IMR-90 (cell line): ENCODE measurements at regions not wholly inside any gene's neighbourhood (a gene's known extent, or its start where the extent isn't known, plus 50 kb on each side); places are given as distances from the start of the nearest gene placed in this dataset.

Source experiments
- ATAC-seq: fragments of 200-7000 bp; cut with Tn5 transposase; 2 replicates; pipeline ENCODE4 v1.9.1; 2020; ENCODE audit warnings: low read depth, mild to moderate bottlenecking, moderate library complexity
- BruUV-seq: library from RNA; stranded (reverse); fragments of 400-500 nt; replicated peaks from 2 replicates; lab custom pipeline; 2021; lab: Mats Ljungman, UMichigan
- CTCF ChIA-PET: fragments of 300-600 bp; formaldehyde crosslinking; extraction: SDS; loops from one replicate; lab custom pipeline; 2021; ENCODE audit warnings: antibody characterized with exemption; lab: Yijun Ruan, JAX
- POLR2A ChIA-PET: fragments of 300-600 bp; sonication (Branson Sonifier 250); formaldehyde crosslinking; loops from one replicate; lab custom pipeline; 2022; ENCODE audit warnings: antibody characterized with exemption; ENCODE audit not compliant: unreplicated experiment; lab: Charles Lee
- DNase-seq: peaks from one replicate; pipeline ENCODE4 v3.0.0; 2013
- H2AFZ ChIP-seq: replicated peaks from 2 replicates; pipeline ENCODE3; 2013; ENCODE audit warnings: low read length, mild to moderate bottlenecking; ENCODE audit not compliant: poor library complexity
- H2AK5ac ChIP-seq: 2 replicates; pipeline ENCODE4 v1.6.1; 2013; ENCODE audit warnings: low read depth, low read length, inconsistent platforms
- H2AK9ac ChIP-seq: replicated peaks from 2 replicates; pipeline ENCODE3; 2013; ENCODE audit warnings: mild to moderate bottlenecking, low read depth, low read length, moderate library complexity; ENCODE audit not compliant: poor library complexity
- H2BK120ac ChIP-seq: 2 replicates; pipeline ENCODE4 v1.6.1; 2013; ENCODE audit warnings: low read depth, low read length, inconsistent platforms
- H2BK15ac ChIP-seq: 3 replicates; pipeline ENCODE4 v1.6.1; 2013; ENCODE audit warnings: low read depth, low read length, inconsistent platforms
- H2BK20ac ChIP-seq: 2 replicates; pipeline ENCODE4 v1.6.1; 2013; ENCODE audit warnings: low read depth, mild to moderate bottlenecking, inconsistent platforms, low read length, moderate library complexity
- H2BK5ac ChIP-seq: 2 replicates; pipeline ENCODE4 v1.6.1; 2013; ENCODE audit warnings: mild to moderate bottlenecking, low read depth, low read length, inconsistent platforms; ENCODE audit not compliant: poor library complexity, severe bottlenecking
- H3K14ac ChIP-seq: replicated peaks from 2 replicates; pipeline ENCODE4 v1.6.1; 2013; ENCODE audit warnings: low read depth, low read length, inconsistent platforms
- H3K18ac ChIP-seq: 2 replicates; pipeline ENCODE4 v1.6.1; 2013; ENCODE audit warnings: low read depth, low read length, control low read depth
- H3K23ac ChIP-seq: 2 replicates; pipeline ENCODE4 v1.6.1; 2013; ENCODE audit warnings: low read depth, low read length, inconsistent platforms
- H3K27ac ChIP-seq: 2 replicates; pipeline ENCODE4 v1.5.1; 2013; ENCODE audit warnings: mild to moderate bottlenecking, control low read depth, low read length; ENCODE audit not compliant: insufficient read depth
- H3K27me3 ChIP-seq: 2 replicates; pipeline ENCODE4 v1.6.1; 2013; ENCODE audit warnings: low read length; ENCODE audit not compliant: control insufficient read depth, insufficient read depth
- H3K36me3 ChIP-seq: 2 replicates; pipeline ENCODE4 v1.6.1; 2013; ENCODE audit warnings: low read length, mixed read lengths; ENCODE audit not compliant: control insufficient read depth, insufficient read depth
- H3K4ac ChIP-seq: 2 replicates; pipeline ENCODE4 v1.6.1; 2013; ENCODE audit warnings: low read depth, low read length, inconsistent platforms
- H3K4me1 ChIP-seq: 2 replicates; pipeline ENCODE4 v1.6.1; 2013; ENCODE audit warnings: low read length, mixed read lengths; ENCODE audit not compliant: control insufficient read depth, insufficient read depth
- H3K4me2 ChIP-seq: 2 replicates; pipeline ENCODE4 v1.6.1; 2013; ENCODE audit warnings: low read depth, mild to moderate bottlenecking, control low read depth, low read length, moderate library complexity
- H3K4me3 ChIP-seq: 2 replicates; pipeline ENCODE4 v1.5.1; 2013; ENCODE audit warnings: low read depth, mild to moderate bottlenecking, control low read depth, low read length, moderate library complexity; ENCODE audit not compliant: insufficient read depth
- H3K56ac ChIP-seq: 2 replicates; pipeline ENCODE4 v1.6.1; 2013; ENCODE audit warnings: low read length, inconsistent platforms; ENCODE audit not compliant: insufficient read depth; ENCODE audit errors: extremely low read depth
- H3K79me1 ChIP-seq, 2 experiments: 2 replicates each; pipeline ENCODE4 v1.6.1; 2013; ENCODE audit warnings: low read length in 2 of 2, inconsistent platforms in 1 of 2, low read depth in 1 of 2
- H3K9ac ChIP-seq: 2 replicates; pipeline ENCODE4 v1.6.1; 2013; ENCODE audit warnings: low read depth, low read length, control low read depth
- H3K9me1 ChIP-seq: 2 replicates; pipeline ENCODE4 v1.6.1; 2013; ENCODE audit warnings: low read length, inconsistent platforms; ENCODE audit not compliant: insufficient read depth
- H3K9me3 ChIP-seq: 2 replicates; pipeline ENCODE4 v1.6.1; 2013; ENCODE audit warnings: low read length; ENCODE audit not compliant: control insufficient read depth, insufficient read depth
- H4K20me1 ChIP-seq: 2 replicates; pipeline ENCODE4 v1.6.1; 2013; ENCODE audit warnings: low read length, inconsistent platforms; ENCODE audit not compliant: insufficient read depth
- H4K5ac ChIP-seq: 2 replicates; pipeline ENCODE4 v1.6.1; 2013; ENCODE audit warnings: mild to moderate bottlenecking, low read depth, low read length, control low read depth
- H4K8ac ChIP-seq, 2 experiments: 2 replicates each; pipeline ENCODE4 v1.6.1; 2013; ENCODE audit warnings: low read depth in 2 of 2, low read length in 2 of 2, control low read depth in 1 of 2, inconsistent platforms in 1 of 2
- H4K91ac ChIP-seq: 2 replicates; pipeline ENCODE4 v1.6.1; 2013; ENCODE audit warnings: low read depth, low read length, inconsistent platforms; ENCODE audit not compliant: insufficient read depth
- BHLHE40 ChIP-seq: fragments of 150-350 bp; IDR thresholded peaks from 2 replicates; pipeline ENCODE4 v1.6.1; 2016; ENCODE audit warnings: mild to moderate bottlenecking, low read depth, low read length
- CEBPB ChIP-seq: IDR thresholded peaks from 2 replicates; pipeline ENCODE4 v1.6.1; 2012; ENCODE audit warnings: low read depth, low read length, improper control_type of control experiment
- CHD1 ChIP-seq: IDR thresholded peaks from 2 replicates; pipeline ENCODE4 v1.6.1; 2012; ENCODE audit warnings: low read depth, low read length, improper control_type of control experiment
- CTCF ChIP-seq: conservative IDR thresholded peaks from 2 replicates; pipeline ENCODE4 v1.5.1; 2012; ENCODE audit warnings: mild to moderate bottlenecking, low read depth, low read length, improper control_type of control experiment
- ELK1 ChIP-seq: fragments of 150-350 bp; IDR thresholded peaks from 2 replicates; pipeline ENCODE4 v1.6.1; 2016; ENCODE audit warnings: low read depth, mild to moderate bottlenecking, low read length, moderate library complexity, borderline replicate concordance
- FOS ChIP-seq: fragments of 150-350 bp; IDR thresholded peaks from 2 replicates; pipeline ENCODE4 v1.6.1; 2016; ENCODE audit warnings: low read depth, low read length
- MAFK ChIP-seq: IDR thresholded peaks from 2 replicates; pipeline ENCODE4 v1.6.1; 2012; ENCODE audit warnings: low read depth, low read length, improper control_type of control experiment
- MAZ ChIP-seq: IDR thresholded peaks from 2 replicates; pipeline ENCODE4 v1.6.1; 2012; ENCODE audit warnings: low read depth, mild to moderate bottlenecking, low read length, improper control_type of control experiment, moderate library complexity, borderline replicate concordance
- MXI1 ChIP-seq: IDR thresholded peaks from 2 replicates; pipeline ENCODE4 v1.6.1; 2012; ENCODE audit warnings: low read depth, mild to moderate bottlenecking, low read length, moderate library complexity, borderline replicate concordance
- NFE2L2 ChIP-seq: fragments of 150-350 bp; IDR thresholded peaks from 2 replicates; pipeline ENCODE4 v1.6.1; 2016; ENCODE audit warnings: low read depth, mild to moderate bottlenecking, low read length
- RAD21 ChIP-seq: IDR thresholded peaks from 2 replicates; pipeline ENCODE4 v1.6.1; 2012; ENCODE audit warnings: low read length, improper control_type of control experiment
- RCOR1 ChIP-seq: IDR thresholded peaks from 2 replicates; pipeline ENCODE4 v1.6.1; 2012; ENCODE audit warnings: mild to moderate bottlenecking, low read length, improper control_type of control experiment; ENCODE audit not compliant: insufficient replicate concordance
- RFX5 ChIP-seq: IDR thresholded peaks from 2 replicates; pipeline ENCODE4 v1.8.0; 2012; ENCODE audit warnings: low read depth, mild to moderate bottlenecking, low read length, moderate library complexity
- SMC3 ChIP-seq: fragments of 150-350 bp; IDR thresholded peaks from 2 replicates; pipeline ENCODE4 v1.6.1; 2016; ENCODE audit warnings: low read depth, mild to moderate bottlenecking, antibody characterized with exemption, low read length, moderate library complexity
- USF2 ChIP-seq: fragments of 150-350 bp; IDR thresholded peaks from 2 replicates; pipeline ENCODE4 v1.6.1; 2017; ENCODE audit warnings: mild to moderate bottlenecking, antibody characterized with exemption, low read length, low read depth
- WGBS, 2 experiments: methylation state at CpG; one replicate each; pipeline versions ENCODE4 v1.1.5 to v1.1.7; 2013; ENCODE audit warnings: missing lambda C conversion rate in 2 of 2; ENCODE audit not compliant: insufficient read length in 1 of 2; ENCODE audit errors: extremely low coverage in 2 of 2; 5-methylcytosine and 5-hydroxymethylcytosine counted together
- dilution Hi-C: fragments of 300-500 bp; cut with HindIII; formaldehyde crosslinking; loops from one replicate; pipeline ENCODE4 v1.14.3; 2018; ENCODE audit warnings: low sequenced_read_pairs; ENCODE audit not compliant: unreplicated experiment
- in situ Hi-C: fragments of 300-500 bp; cut with MboI; formaldehyde crosslinking; loops from 3 replicates; pipeline ENCODE4 v1.14.3; 2019; ENCODE audit warnings: low sequenced_read_pairs, inconsistent platforms, mixed read lengths
- intact Hi-C: fragments of 100-400 bp; cut with micrococcal nuclease; formaldehyde crosslinking; loops from 2 replicates; pipeline ENCODE4 v1.10.0; 2022

GRCh38 chr12:87336814-87337336 lies 692.3 kb downstream of the C12orf50 start:
- H3K23ac ChIP-seq, result no peak overlapping the region
- DNase-seq (no peak), ATAC-seq (no peak)
- no peak overlapping the region for H2BK120ac ChIP-seq
- no peak overlapping the region for H3K4me2 ChIP-seq
- H3K56ac ChIP-seq, result no peak overlapping the region
- no peaks in the 10 kb centered on the region for H3K36me3 ChIP-seq
- H3K14ac ChIP-seq, result no peak overlapping the region
- H3K4ac ChIP-seq, result no peak overlapping the region
- POLR2A ChIA-PET, result no interaction called here
- no peak overlapping the region for H2AK9ac ChIP-seq
- no peaks in the 10 kb centered on the region for H3K79me1 ChIP-seq
- no peaks in the 10 kb centered on the region for H3K9me1 ChIP-seq
- H3K18ac ChIP-seq, result no peak overlapping the region
- no peak overlapping the region for H2BK5ac ChIP-seq
- H3K27ac ChIP-seq, result no peak overlapping the region
- intact Hi-C loops, result no loop called here
- no peak overlapping the region for H4K8ac ChIP-seq
- no peaks in the 10 kb centered on the region for H3K9me3 ChIP-seq
- whole genome bisulfite sequencing, 2 experiments, result no CpG with 5 or more reads among the region's 2 CpGs
- H4K91ac ChIP-seq, result no peak overlapping the region
- H2BK15ac ChIP-seq, result no peak overlapping the region
- CTCF ChIA-PET, result no interaction called here
- no peak overlapping the region for H4K5ac ChIP-seq
- H3K4me3 ChIP-seq, result no peak overlapping the region
- H2AK5ac ChIP-seq, result no peak overlapping the region
- no TSS peak for BruUV-seq
- in situ Hi-C loops, result no loop called here
- TF ChIP-seq RAD21 (no peak), RCOR1 (no peak), MXI1 (no peak), RFX5 (no peak), CTCF (no peak), MAZ (no peak), CHD1 (no peak), FOS (no peak), BHLHE40 (no peak), USF2 (no peak), NFE2L2 (no peak), CEBPB (no peak), SMC3 (no peak), MAFK (no peak), ELK1 (no peak)
- H2BK20ac ChIP-seq, result no peak overlapping the region
- dilution Hi-C loops, result no loop called here
- no peaks in the 10 kb centered on the region for H4K20me1 ChIP-seq
- no peak overlapping the region for H3K9ac ChIP-seq
- no peak overlapping the region for H2AFZ ChIP-seq
- no peaks in the 10 kb centered on the region for H3K4me1 ChIP-seq
- H3K27me3 ChIP-seq, result no peaks in the 10 kb centered on the region
